ENCODE measurements at regions not wholly inside any gene's neighbourhood (a gene's known extent, or its start where the extent isn't known, plus 50 kb on each side); places are given as distances from the start of the nearest gene placed in this dataset.

- no peak overlapping the region for H3K27ac ChIP-seq
- TF ChIP-seq CTCF (IDR thresholded peaks at IDR 0.05) = no peak
Measured at GRCh38 chr12:47507221-47507620, 198.6 kb downstream of the RPAP3 start.

GRCh38 chr12:47504775-47505446 lies 200.9 kb downstream of the RPAP3 start:
- no peaks in the 10 kb centered on the region for H3K9me3 ChIP-seq
- H3K4me3 ChIP-seq (ENCODE audit: low read depth in 1 of 2, low read length in 1 of 2) = no peak overlapping the region
- H3K36me3 ChIP-seq = no peaks in the 10 kb centered on the region
- TF ChIP-seq CTCF (IDR thresholded peaks at IDR 0.05) = no peak
- no peaks in the 10 kb centered on the region for H3K27me3 ChIP-seq
- no peak overlapping the region for H3K27ac ChIP-seq
- no peaks in the 10 kb centered on the region for H3K4me1 ChIP-seq (ENCODE audit: control insufficient read depth in 1 of 2, insufficient read depth in 1 of 2, low read depth in 1 of 2, low read length in 1 of 2)

More at GRCh38 chr12:47507221-47507620, 198.6 kb downstream of the RPAP3 start:
- Histone ChIP-seq H3K27me3 (no peaks in the 10 kb centered on the region), H3K4me1 (ENCODE audit: control insufficient read depth in 1 of 2, insufficient read depth in 1 of 2, low read depth in 1 of 2, low read length in 1 of 2) (no peaks in the 10 kb centered on the region), H3K9me3 (no peaks in the 10 kb centered on the region), H3K4me3 (ENCODE audit: low read depth in 1 of 2, low read length in 1 of 2) (no peak overlapping the region), H3K36me3 (no peaks in the 10 kb centered on the region)

GRCh38 chr12:47493801-47494200 lies 212.0 kb downstream of the RPAP3 start:
- Histone ChIP-seq H3K27ac (no peak overlapping the region), H3K27me3 (peaks cover 19% of the 10 kb centered on the region), H3K4me1 (ENCODE audit: control insufficient read depth in 1 of 2, insufficient read depth in 1 of 2, low read depth in 1 of 2, low read length in 1 of 2) (no peaks in the 10 kb centered on the region), H3K9me3 (no peaks in the 10 kb centered on the region), H3K36me3 (no peaks in the 10 kb centered on the region), H3K4me3 (ENCODE audit: low read depth in 1 of 2, low read length in 1 of 2) (no peak overlapping the region)
- TF ChIP-seq CTCF (IDR thresholded peaks at IDR 0.05) = no peak

GRCh38 chr12:47491516-47492305 lies 214.1 kb downstream of the RPAP3 start:
- H3K4me3 ChIP-seq (ENCODE audit: low read depth in 1 of 2, low read length in 1 of 2) = no peak overlapping the region
- H3K27ac ChIP-seq = no peak overlapping the region
- H3K9me3 ChIP-seq = no peaks in the 10 kb centered on the region
- no peaks in the 10 kb centered on the region for H3K36me3 ChIP-seq
- no peak for TF ChIP-seq CTCF (IDR thresholded peaks at IDR 0.05)
- peaks cover 19% of the 10 kb centered on the region for H3K27me3 ChIP-seq
- no peaks in the 10 kb centered on the region for H3K4me1 ChIP-seq (ENCODE audit: control insufficient read depth in 1 of 2, insufficient read depth in 1 of 2, low read depth in 1 of 2, low read length in 1 of 2)

- TF ChIP-seq CTCF (IDR thresholded peaks at IDR 0.05) = no peak
- Histone ChIP-seq H3K27me3 (peaks cover 24% of the 10 kb centered on the region), H3K27ac (no peak overlapping the region), H3K9me3 (no peaks in the 10 kb centered on the region), H3K4me1 (ENCODE audit: control insufficient read depth in 1 of 2, insufficient read depth in 1 of 2, low read depth in 1 of 2, low read length in 1 of 2) (no peaks in the 10 kb centered on the region), H3K36me3 (no peaks in the 10 kb centered on the region), H3K4me3 (ENCODE audit: low read depth in 1 of 2, low read length in 1 of 2) (no peak overlapping the region)
Measured at GRCh38 chr12:47488888-47489287, 216.9 kb downstream of the RPAP3 start.

Measured in neutrophil (primary cell).